ENCODE measurements at regions not wholly inside any gene's neighbourhood (a gene's known extent, or its start where the extent isn't known, plus 50 kb on each side); places are given as distances from the start of the nearest gene placed in this dataset.

DNA sequence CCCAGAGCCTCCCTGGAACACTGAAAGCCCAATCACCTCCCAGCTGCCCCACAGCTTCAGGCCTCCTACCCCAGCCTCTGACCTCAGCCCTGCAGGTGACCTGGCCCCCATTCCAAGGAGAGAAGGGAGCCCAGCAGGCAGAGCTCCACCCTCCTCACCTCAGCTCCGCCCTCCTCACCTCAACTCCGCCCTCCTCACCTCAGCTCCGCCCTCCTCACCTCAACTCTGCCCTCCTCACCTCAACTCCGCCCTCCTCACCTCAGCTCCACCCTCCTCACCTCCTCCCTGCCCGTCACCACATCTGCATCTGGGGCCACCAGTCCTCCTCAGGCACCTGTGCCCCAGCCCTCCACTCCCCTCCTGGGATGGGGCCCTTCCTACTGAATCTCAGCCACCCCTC is 112.2 kb upstream of the SFSWAP start:
- Histone ChIP-seq H4K5ac (ENCODE audit: low read depth, low read length) (no peak overlapping the region), H3K36me3 (ENCODE audit: control insufficient read depth, insufficient read depth, low read length) (no peaks in the 10 kb centered on the region), H3K23ac (ENCODE audit: low read depth, low read length) (no peak overlapping the region), H2BK15ac (ENCODE audit: low read depth, low read length) (no peak overlapping the region), H3K9me3 (ENCODE audit: control insufficient read depth, insufficient read depth, low read length) (peaks cover 5% of the 10 kb centered on the region; the same call in 1 of the 2 replicates), H3K9ac (ENCODE audit: low read depth, low read length) (no peak overlapping the region), H2AFZ (replicated peaks; ENCODE audit: low read length, poor library complexity) (no peak overlapping the region), H3K4me3 (ENCODE audit: insufficient read depth, low read depth, low read length) (no peak overlapping the region), H4K91ac (ENCODE audit: insufficient read depth, low read depth, low read length) (no peak overlapping the region), H2AK9ac (replicated peaks; ENCODE audit: low read depth, low read length, poor library complexity) (no peak overlapping the region), H3K4me1 (ENCODE audit: control insufficient read depth, insufficient read depth, low read length) (no peaks in the 10 kb centered on the region), H2BK120ac (ENCODE audit: low read depth, low read length) (no peak overlapping the region), H2BK5ac (ENCODE audit: low read depth, low read length, poor library complexity, severe bottlenecking) (no peak overlapping the region), H2AK5ac (ENCODE audit: low read depth, low read length) (no peak overlapping the region), H4K8ac (ENCODE audit: low read depth in 2 of 2, low read length in 2 of 2) (no peak overlapping the region), H3K18ac (ENCODE audit: low read depth, low read length) (no peak overlapping the region), H4K20me1 (ENCODE audit: insufficient read depth, low read length) (no peaks in the 10 kb centered on the region), H3K14ac (replicated peaks; ENCODE audit: low read depth, low read length) (no peak overlapping the region), H3K4me2 (ENCODE audit: low read depth, low read length) (no peak overlapping the region), H3K27me3 (ENCODE audit: control insufficient read depth, insufficient read depth, low read length) (no peaks in the 10 kb centered on the region), H3K56ac (ENCODE audit: extremely low read depth, insufficient read depth, low read length) (no peak overlapping the region), H3K27ac (ENCODE audit: insufficient read depth, low read length) (no peak overlapping the region), H3K4ac (ENCODE audit: low read depth, low read length) (no peak overlapping the region), H2BK20ac (ENCODE audit: low read depth, low read length) (no peak overlapping the region), H3K9me1 (ENCODE audit: insufficient read depth, low read length) (no peaks in the 10 kb centered on the region), H3K79me1 (ENCODE audit: low read depth in 1 of 2, low read length in 2 of 2) (no peaks in the 10 kb centered on the region)
- no TSS peak for BruUV-seq (replicated peaks)
- intact Hi-C loops (cut with micrococcal nuclease) (no loop called here), dilution Hi-C loops (cut with HindIII; ENCODE audit: low sequenced_read_pairs, unreplicated experiment) (no loop called here), in situ Hi-C loops (cut with MboI; ENCODE audit: low sequenced_read_pairs) (no loop called here)
- WGBS, 2 experiments (ENCODE audit: extremely low coverage in 2 of 2, insufficient read length in 1 of 2): 18% methylated on average over 4 of the region's 5 CpGs; no CpG with 5 or more reads in 1 of the 2 experiments
- ChIA-PET CTCF (no interaction called here), POLR2A (ENCODE audit: unreplicated experiment) (no interaction called here)
- DNase-seq (no peak), ATAC-seq (ENCODE audit: low read depth) (no peak)
- TF ChIP-seq CEBPB (IDR thresholded peaks at IDR 0.05; ENCODE audit: low read depth, low read length) (no peak), CHD1 (IDR thresholded peaks at IDR 0.05; ENCODE audit: low read depth, low read length) (no peak), MAZ (IDR thresholded peaks at IDR 0.05; ENCODE audit: borderline replicate concordance, low read depth, low read length) (no peak), RAD21 (IDR thresholded peaks at IDR 0.05; ENCODE audit: low read length) (no peak), RFX5 (IDR thresholded peaks at IDR 0.05; ENCODE audit: low read depth, low read length) (no peak), MXI1 (IDR thresholded peaks at IDR 0.05; ENCODE audit: borderline replicate concordance, low read depth, low read length) (no peak), NFE2L2 (IDR thresholded peaks at IDR 0.05; ENCODE audit: low read depth, low read length) (no peak), SMC3 (IDR thresholded peaks at IDR 0.05; ENCODE audit: low read depth, low read length) (no peak), FOS (IDR thresholded peaks at IDR 0.05; ENCODE audit: low read depth, low read length) (no peak)
- TF ChIP-seq, protein P1, sequence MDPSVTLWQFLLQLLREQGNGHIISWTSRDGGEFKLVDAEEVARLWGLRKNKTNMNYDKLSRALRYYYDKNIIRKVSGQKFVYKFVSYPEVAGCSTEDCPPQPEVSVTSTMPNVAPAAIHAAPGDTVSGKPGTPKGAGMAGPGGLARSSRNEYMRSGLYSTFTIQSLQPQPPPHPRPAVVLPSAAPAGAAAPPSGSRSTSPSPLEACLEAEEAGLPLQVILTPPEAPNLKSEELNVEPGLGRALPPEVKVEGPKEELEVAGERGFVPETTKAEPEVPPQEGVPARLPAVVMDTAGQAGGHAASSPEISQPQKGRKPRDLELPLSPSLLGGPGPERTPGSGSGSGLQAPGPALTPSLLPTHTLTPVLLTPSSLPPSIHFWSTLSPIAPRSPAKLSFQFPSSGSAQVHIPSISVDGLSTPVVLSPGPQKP (IDR thresholded peaks at IDR 0.05; ENCODE audit: borderline replicate concordance, low read depth, low read length): no peak
- TF ChIP-seq, protein P2, sequence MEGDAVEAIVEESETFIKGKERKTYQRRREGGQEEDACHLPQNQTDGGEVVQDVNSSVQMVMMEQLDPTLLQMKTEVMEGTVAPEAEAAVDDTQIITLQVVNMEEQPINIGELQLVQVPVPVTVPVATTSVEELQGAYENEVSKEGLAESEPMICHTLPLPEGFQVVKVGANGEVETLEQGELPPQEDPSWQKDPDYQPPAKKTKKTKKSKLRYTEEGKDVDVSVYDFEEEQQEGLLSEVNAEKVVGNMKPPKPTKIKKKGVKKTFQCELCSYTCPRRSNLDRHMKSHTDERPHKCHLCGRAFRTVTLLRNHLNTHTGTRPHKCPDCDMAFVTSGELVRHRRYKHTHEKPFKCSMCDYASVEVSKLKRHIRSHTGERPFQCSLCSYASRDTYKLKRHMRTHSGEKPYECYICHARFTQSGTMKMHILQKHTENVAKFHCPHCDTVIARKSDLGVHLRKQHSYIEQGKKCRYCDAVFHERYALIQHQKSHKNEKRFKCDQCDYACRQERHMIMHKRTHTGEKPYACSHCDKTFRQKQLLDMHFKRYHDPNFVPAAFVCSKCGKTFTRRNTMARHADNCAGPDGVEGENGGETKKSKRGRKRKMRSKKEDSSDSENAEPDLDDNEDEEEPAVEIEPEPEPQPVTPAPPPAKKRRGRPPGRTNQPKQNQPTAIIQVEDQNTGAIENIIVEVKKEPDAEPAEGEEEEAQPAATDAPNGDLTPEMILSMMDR (conservative IDR thresholded peaks at IDR 0.05; ENCODE audit: low read depth, low read length): no peak
- TF ChIP-seq, protein P3, sequence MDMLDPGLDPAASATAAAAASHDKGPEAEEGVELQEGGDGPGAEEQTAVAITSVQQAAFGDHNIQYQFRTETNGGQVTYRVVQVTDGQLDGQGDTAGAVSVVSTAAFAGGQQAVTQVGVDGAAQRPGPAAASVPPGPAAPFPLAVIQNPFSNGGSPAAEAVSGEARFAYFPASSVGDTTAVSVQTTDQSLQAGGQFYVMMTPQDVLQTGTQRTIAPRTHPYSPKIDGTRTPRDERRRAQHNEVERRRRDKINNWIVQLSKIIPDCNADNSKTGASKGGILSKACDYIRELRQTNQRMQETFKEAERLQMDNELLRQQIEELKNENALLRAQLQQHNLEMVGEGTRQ (IDR thresholded peaks at IDR 0.05; ENCODE audit: low read depth, low read length): no peak

Data from IMR-90 (cell line).